Vagina (tissue), 2 donors: ENCODE measurements at regions not wholly inside any gene's neighbourhood (a gene's known extent, or its start where the extent isn't known, plus 50 kb on each side); places are given as distances from the start of the nearest gene placed in this dataset.

Source experiments
- DNase-seq, 2 donors: peaks; one replicate each; pipeline ENCODE4 v3.0.0-alpha.2; 2017; ENCODE audit errors: extremely low spot score in 2 of 2
- H3K27ac ChIP-seq: fragments of 200-600 bp; sonication (generic); one replicate; pipeline ENCODE4 v1.5.1; 2019
- H3K27me3 ChIP-seq: fragments of 200-600 bp; sonication (generic); one replicate; pipeline ENCODE4 v1.5.1; 2019
- H3K36me3 ChIP-seq, 2 donors: fragments of 200-600 bp; sonication (generic); one replicate each; pipeline ENCODE4 v1.5.1; 2017 to 2019
- H3K4me1 ChIP-seq: fragments of 200-600 bp; sonication (generic); one replicate; pipeline ENCODE4 v1.5.1; 2019
- H3K4me3 ChIP-seq, 2 donors: fragments of 200-600 bp; sonication (generic); 1 replicate in 1 of 2; 2 replicates in 1 of 2; pipeline ENCODE4 v1.5.1; 2016 to 2019
- H3K9me3 ChIP-seq: fragments of 200-600 bp; sonication (generic); one replicate; pipeline ENCODE4 v1.5.1; 2019
- POLR2A ChIP-seq, 2 donors: fragments of 450-650 bp; IDR thresholded peaks; one replicate each; pipeline ENCODE4 v1.6.1; 2017; ENCODE audit warnings: antibody characterized with exemption in 2 of 2, mild to moderate bottlenecking in 2 of 2, moderate library complexity in 2 of 2
- POLR2AphosphoS5 ChIP-seq, 2 donors: sonication (generic); formaldehyde crosslinking; IDR thresholded peaks; one replicate each; pipeline ENCODE4 v1.9.0; 2017; ENCODE audit warnings: antibody characterized with exemption in 2 of 2, mild to moderate bottlenecking in 2 of 2, low read depth in 1 of 2; ENCODE audit not compliant: insufficient read depth in 1 of 2
- intact Hi-C: fragments of 100-400 bp; cut with DNase I; formaldehyde crosslinking; loops from one replicate; pipeline ENCODE4 v1.15.1; 2023
- TF ChIP-seq, protein P1 (sequence below), 3 experiments: fragments of 450-650 bp in 2 of 3; fragments of 200-600 bp in 1 of 3; sonication (generic) in 1 of 3; IDR thresholded peaks; one replicate each; pipeline ENCODE4 v1.5.1; 2017 to 2019; ENCODE audit warnings: antibody characterized with exemption in 3 of 3, mild to moderate bottlenecking in 2 of 3, moderate library complexity in 2 of 3

DNA sequence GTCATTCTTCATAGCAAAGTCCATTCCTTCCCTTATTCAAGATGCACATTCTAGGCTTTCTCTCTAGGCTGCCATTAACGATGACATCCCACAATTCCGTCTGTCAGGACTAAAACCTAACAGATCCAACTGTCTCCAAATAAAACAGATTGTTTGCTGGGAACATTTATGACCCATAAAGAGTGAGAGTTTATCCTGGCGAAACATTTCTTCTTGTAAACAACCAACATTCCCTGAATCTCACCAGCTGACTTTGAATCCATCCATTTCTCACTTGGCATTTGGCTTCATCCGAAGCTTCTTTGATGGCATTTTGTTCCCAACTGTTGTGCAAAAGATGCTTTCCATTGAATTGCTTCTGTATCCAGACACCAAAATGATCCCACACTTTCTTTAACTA, 93.1 kb downstream of the OLIG3 start:
- TF ChIP-seq POLR2A (IDR thresholded peaks at IDR 0.05) (no peak), POLR2AphosphoS5 (IDR thresholded peaks at IDR 0.05; ENCODE audit: insufficient read depth in 1 of 2, low read depth in 1 of 2) (no peak)
- TF ChIP-seq, protein P1, sequence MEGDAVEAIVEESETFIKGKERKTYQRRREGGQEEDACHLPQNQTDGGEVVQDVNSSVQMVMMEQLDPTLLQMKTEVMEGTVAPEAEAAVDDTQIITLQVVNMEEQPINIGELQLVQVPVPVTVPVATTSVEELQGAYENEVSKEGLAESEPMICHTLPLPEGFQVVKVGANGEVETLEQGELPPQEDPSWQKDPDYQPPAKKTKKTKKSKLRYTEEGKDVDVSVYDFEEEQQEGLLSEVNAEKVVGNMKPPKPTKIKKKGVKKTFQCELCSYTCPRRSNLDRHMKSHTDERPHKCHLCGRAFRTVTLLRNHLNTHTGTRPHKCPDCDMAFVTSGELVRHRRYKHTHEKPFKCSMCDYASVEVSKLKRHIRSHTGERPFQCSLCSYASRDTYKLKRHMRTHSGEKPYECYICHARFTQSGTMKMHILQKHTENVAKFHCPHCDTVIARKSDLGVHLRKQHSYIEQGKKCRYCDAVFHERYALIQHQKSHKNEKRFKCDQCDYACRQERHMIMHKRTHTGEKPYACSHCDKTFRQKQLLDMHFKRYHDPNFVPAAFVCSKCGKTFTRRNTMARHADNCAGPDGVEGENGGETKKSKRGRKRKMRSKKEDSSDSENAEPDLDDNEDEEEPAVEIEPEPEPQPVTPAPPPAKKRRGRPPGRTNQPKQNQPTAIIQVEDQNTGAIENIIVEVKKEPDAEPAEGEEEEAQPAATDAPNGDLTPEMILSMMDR (IDR thresholded peaks at IDR 0.05), result no peak
- Histone ChIP-seq H3K27me3 (no peaks in the 10 kb centered on the region), H3K4me1 (no peaks in the 10 kb centered on the region), H3K36me3 (no peaks in the 10 kb centered on the region), H3K4me3 (no peak overlapping the region), H3K27ac (no peak overlapping the region), H3K9me3 (no peaks in the 10 kb centered on the region)
- intact Hi-C loops, result no loop called here
- no peak for DNase-seq

DNA sequence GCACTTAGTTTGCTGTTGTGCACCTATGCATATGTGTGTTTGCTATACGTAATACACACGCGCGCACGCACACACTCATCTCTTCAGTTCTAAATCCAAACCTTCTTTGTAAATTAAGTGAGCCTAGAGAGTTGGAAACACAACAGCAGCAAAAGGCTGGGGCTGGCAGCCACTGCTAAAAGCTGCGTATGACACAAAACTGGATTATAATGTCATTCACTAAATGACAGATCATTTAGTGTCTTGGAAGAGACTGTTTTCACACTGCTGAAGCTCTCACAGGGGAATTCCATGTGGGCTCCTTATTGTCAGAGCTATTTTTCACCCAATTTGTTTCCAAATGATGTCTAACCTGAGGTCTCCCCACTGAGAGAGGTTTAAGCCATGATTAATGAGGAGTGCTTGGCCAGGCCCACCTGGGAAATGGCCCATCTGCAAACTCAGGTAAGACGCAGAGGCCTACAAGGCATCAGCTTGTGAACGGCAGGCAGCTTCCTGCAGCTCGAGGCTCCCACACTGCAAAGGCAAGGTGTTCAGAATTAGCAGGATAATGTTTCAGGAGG, 94.2 kb downstream of the OLIG3 start:
- Histone ChIP-seq H3K4me1 (no peaks in the 10 kb centered on the region), H3K36me3 (no peaks in the 10 kb centered on the region), H3K9me3 (no peaks in the 10 kb centered on the region), H3K27me3 (no peaks in the 10 kb centered on the region), H3K27ac (no peak overlapping the region), H3K4me3 (no peak overlapping the region)
- TF ChIP-seq POLR2AphosphoS5 (IDR thresholded peaks at IDR 0.05; ENCODE audit: insufficient read depth in 1 of 2, low read depth in 1 of 2), result no peak
- TF ChIP-seq, protein P1 (IDR thresholded peaks at IDR 0.05), result no peak
- no peak for TF ChIP-seq POLR2A (IDR thresholded peaks at IDR 0.05)
- DNase-seq, result no peak
- intact Hi-C loops, result no loop called here

- DNase-seq, result no peak
- H3K4me3 ChIP-seq, result no peak overlapping the region
- H3K27ac ChIP-seq, result no peak overlapping the region
- no peaks in the 10 kb centered on the region for H3K27me3 ChIP-seq
- no peaks in the 10 kb centered on the region for H3K4me1 ChIP-seq
- intact Hi-C loops, result no loop called here
- TF ChIP-seq POLR2A (IDR thresholded peaks at IDR 0.05) (no peak), POLR2AphosphoS5 (IDR thresholded peaks at IDR 0.05; ENCODE audit: insufficient read depth in 1 of 2, low read depth in 1 of 2) (no peak)
- TF ChIP-seq, protein P1 (IDR thresholded peaks at IDR 0.05), result no peak
- no peaks in the 10 kb centered on the region for H3K9me3 ChIP-seq
- no peaks in the 10 kb centered on the region for H3K36me3 ChIP-seq
These were observed 98.9 kb downstream of the OLIG3 start for GRCh38 chr6:137395316-137395715.

DNA sequence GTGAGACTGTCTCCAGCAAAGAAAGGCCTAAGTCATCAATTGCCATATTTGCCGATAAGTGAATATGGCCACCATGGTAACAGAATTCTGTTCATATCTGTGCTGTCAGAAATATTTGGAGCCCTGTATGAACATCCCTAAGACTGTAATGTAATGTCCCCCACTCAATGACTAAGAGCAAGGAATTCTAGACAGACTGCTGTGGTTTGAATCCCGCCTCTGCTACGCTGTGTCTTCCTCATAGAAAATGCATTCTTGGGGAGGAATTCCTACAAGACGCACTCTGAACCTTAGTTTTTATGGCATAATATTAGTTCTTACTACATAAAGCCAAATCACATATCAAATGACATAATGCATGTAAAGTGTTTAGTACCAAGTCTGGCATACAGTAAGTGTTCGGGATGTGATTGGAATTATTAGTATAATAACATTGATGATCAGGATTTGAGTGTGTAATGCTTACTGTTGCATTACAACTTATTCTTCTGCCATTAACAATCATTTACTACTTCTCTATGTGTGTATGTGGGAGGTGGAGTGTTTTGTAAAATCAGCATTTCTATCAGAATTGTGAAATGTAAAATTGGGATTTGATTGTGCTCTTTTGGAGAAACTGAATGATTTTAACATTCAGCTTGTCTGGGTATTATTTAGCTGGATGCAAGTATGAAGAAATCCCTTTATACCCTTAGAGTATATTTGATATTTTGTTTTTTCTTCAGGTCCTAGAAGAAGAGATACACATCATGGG, 103.0 kb downstream of the OLIG3 start:
- no peak overlapping the region for H3K27ac ChIP-seq
- H3K4me1 ChIP-seq, result no peaks in the 10 kb centered on the region
- H3K27me3 ChIP-seq, result no peaks in the 10 kb centered on the region

More for the DNA sequence above, 103.0 kb downstream of the OLIG3 start:
- TF ChIP-seq POLR2A (IDR thresholded peaks at IDR 0.05), result no peak
- TF ChIP-seq, protein P1 (IDR thresholded peaks at IDR 0.05), result no peak
- TF ChIP-seq POLR2AphosphoS5 (IDR thresholded peaks at IDR 0.05; ENCODE audit: insufficient read depth in 1 of 2, low read depth in 1 of 2), result no peak
- no peak for DNase-seq
- Histone ChIP-seq H3K36me3 (no peaks in the 10 kb centered on the region), H3K4me3 (no peak overlapping the region), H3K9me3 (no peaks in the 10 kb centered on the region)
- intact Hi-C loops, result no loop called here
